GM19397 (cell line): ENCODE measurements at regions not wholly inside any gene's neighbourhood (a gene's known extent, or its start where the extent isn't known, plus 50 kb on each side); places are given as distances from the start of the nearest gene placed in this dataset.
"Not testable (repeated sequence)": the region's sequence is repeated elsewhere in the genome, so short reads cannot be mapped to it uniquely, and the experiment has no call there.

Source experiments
- ATAC-seq: cut with Tn5 transposase; IDR thresholded peaks from one replicate; pipeline ENCODE4 v1.9.1; 2021; ENCODE audit warnings: mild to moderate bottlenecking, moderate library complexity; ENCODE audit not compliant: unreplicated experiment

DNA sequence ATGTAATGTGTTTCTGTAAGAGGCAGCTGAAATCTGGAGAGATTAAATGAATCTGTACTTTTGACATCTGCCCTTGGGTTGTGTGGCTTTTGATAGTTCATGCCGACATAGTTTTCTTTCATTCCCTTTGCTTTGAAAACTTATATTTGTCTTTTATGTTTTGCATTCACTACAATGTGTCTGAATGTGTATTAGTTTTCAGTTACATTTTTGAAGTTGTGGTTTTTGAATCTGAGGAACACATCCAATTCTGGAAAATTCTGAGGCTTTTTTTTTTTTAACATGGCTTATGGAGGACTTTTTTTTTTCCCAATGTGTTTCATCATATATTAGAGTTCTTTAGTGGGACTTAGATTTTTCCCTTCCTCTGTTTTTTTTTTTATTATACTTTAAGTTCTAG is 683.7 kb upstream of the SOX9 start:
- ATAC-seq: no peak

DNA sequence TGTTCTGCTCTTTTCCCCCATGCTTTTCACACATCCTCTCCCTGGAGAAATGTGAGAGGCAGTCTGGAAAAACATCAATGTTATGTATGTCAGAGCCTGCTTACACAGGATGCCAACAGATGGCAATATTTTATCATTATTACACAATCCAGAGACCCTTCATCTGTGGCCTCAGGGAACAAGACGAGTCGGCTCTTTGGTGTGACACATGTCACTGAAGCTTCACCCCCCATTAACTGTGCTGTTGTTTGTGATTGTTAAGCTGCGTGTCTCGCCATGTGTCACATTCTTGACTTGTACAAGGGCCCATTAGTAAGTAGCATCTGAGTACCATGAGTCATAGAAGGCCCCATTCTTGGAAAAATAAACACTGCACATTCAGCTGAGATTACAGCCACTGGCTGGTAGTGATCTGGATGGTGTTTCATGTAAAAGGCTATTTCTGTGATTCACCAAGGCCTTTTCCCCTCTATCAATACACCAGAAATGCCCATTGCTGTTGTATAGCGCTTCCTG is 682.1 kb upstream of the SOX9 start:
- no peak for ATAC-seq

DNA sequence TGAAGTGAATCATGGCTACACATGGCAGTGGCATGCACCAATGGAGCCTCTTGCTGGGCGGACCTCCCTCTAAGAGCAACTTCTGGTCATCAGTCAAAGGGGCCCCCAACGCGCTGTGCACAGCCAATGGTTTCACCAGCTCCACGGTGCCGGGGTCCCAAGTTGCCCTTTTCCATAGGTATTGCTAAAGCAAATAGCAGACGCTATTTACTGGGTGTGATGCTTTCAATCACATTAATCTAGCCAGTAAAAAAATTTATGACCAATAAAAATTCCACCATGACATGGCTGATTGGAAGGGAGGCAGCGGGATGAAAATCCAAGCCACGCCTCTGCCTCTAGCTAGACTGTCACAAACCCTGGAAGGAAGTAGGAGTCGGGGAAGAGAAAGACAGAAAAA is 680.3 kb upstream of the SOX9 start:
- ATAC-seq: no peak

DNA sequence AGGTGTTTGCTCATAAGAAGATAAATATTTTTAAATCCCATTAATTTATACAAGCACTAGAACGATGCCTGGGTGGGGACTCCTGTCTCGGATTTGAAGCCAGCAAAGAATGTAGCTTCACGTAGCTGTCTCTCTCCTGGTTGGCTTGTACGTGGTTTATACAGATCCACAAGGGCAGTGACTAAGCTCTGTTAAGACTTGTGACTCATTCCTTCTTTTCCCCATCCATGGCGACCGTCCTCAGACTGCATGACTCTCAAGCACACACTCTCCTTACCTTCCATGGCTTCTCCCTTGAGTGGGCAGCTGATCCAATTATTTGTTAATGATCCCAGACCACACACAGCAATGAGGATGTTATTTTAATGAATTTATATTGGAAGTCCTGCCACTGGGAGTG is 679.7 kb upstream of the SOX9 start:
- ATAC-seq: no peak

DNA sequence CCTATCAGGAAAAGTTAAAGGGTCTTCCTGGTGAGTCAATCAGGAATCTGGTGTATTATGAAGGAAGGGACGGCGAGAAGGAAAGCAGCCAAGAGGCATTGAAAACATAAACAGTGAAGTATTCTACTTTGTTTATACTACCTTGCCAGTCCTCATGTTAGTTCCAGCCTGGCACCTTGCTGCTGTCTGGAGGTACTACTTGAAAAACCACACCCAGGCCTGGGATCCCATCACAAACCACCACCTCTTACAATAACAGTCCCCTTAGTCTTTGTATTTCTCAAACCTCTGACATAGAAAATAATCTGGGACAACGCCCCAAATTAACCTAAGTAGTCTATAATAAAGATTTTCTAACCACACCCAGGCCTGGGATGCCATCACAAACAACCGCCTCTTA is 676.7 kb upstream of the SOX9 start:
- ATAC-seq: no peak

DNA sequence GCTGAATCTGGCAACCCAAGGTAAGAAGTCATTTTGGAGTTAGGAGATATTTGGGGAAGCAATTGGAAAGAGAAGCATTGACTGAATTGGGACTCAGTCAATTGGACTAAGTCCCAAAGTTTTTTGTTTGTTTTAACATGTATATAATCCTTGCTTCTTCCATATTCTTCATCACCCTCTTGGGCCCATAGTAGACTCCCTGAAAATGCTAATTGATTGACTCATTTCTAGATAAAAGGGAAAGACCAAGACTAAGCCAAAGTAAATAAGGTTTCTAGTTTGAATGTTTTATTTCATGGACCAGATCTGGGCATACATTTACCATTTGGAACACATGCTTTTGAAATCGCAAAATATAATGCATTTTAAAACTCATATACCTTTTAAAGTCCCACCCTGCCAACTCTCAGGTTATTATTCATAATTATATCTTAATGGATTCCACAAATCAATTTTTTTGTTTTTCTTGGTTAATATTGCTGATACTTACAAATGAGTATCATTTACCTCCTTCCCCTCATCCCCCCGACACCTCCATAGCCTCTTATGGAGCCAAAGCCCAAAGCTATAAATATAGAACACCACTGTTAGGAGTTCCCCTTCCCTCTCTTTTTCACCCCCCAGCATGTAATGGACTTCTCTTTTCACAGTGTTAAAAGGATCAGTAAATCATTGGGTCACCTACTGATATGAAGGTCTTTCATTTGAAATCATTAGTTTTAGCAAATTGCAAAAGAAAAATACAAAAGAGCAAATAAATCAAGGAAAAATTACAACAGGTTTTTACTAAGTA is 674.0 kb upstream of the SOX9 start:
- ATAC-seq: no peak

DNA sequence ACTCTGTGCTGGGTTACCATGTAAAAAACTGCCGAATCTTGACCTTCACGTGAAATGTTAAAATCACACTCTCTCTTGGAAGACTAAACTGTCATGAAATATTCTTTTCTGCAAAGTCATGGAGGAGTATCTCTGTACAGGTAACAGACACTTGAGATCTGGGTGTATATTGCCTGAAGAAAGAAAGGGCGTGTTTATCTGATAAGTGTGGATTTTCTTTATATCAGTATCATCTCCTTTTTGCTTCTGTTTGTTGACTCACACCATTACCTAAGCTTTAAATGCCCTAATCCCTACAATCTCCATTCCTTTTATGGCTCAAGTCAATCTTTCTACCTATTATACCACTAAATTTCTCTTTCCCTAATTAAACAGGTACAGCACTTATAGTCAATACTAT is 673.2 kb upstream of the SOX9 start:
- ATAC-seq: no peak

DNA sequence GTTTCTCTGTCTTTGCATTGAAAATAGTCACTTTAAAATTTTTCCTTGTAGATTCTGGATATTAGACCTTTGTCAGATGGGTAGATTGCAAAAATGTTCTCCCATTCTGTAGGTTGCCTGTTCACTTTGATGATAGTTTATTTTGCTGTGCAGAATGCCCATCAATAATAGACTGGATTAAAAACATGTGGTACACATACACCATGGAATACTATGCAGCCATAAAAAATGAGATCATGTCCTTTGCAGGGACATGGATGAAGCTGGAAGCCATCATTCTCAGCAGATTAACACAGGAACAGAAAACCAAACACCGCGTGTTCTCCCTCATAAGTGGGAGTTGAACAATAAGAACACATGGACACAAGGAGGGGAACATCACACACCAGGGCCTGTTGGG is 670.2 kb upstream of the SOX9 start:
- ATAC-seq: not testable (repeated sequence)

DNA sequence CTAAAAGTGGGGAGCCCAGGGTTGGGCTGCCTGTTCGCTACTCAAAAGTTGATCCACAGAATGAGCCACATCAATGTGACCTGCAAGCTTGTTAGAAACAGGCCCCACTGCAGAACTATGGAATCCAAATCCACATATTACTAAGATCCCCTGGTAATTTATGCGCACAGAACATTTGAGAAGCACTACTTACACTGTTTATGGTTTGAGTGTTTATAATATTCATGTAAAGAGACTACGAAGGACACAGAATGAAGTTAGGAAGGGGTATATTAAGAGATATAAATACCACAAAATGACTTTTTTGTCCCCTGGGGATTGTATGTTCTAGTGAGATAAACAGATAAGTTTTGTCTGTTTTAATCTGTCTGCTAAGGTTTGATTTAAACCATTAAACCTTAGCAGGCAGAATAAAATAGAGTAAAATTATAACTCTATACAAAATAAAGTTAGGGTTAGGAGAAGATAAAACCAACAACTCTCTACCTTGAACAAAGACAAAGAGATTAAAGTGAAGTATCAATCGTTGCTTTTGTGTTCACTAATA is 666.9 kb upstream of the SOX9 start:
- no peak for ATAC-seq

DNA sequence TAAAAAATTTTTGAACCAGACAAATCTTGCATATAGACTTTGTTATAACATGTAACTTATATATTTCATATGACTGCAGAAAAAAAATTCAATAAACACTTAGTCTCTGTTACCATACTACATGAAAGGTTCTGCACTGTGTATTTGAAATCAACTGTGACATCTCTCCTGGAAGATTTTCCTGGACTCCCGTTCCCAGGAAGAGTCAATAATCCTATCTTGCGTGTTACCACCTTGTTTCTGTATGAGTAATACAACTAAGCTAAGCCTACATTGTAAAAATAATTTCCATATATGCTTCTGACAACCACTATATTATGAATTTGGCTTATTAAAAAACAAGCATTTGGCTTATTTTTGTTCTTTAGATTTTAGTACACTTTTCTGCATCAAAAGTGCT is 665.6 kb upstream of the SOX9 start:
- ATAC-seq: no peak

DNA sequence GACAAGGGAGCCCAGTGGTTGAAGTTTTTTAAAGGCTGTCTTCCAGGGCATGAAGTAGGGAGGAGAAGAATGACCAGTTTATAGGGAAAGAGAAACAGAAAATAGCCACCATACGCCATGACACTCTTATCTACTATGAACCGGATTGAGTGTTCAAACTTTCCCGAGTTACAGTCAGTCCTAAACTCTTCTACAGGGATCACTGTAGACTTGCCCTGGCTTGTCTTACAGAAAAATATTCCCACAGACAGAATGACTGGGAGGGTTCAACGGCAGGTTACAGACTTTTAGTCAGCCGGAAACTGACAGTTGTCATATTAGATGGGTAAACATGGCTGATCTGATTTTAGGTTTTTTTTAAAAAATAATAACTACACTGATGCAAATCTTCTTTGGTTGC is 662.5 kb upstream of the SOX9 start:
- no peak for ATAC-seq

DNA sequence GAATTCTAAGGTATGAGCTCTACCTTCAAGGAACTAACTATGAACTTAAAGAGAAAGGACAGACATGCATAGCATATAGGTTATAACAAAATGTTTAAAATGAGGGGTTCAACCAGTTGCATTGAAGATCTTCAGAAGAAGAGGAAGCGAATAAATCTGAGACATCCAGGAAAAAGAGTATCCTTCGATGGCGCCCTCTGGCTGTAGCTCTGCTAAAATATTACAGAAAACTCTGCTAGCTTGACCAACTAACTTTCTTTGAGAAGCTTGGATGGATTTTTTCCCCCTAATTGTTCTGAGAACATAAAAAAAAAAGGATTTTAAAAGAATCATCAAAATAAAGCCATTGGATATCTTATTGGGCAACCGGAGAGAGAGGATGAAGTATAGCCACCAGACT is 659.9 kb upstream of the SOX9 start:
- no peak for ATAC-seq

DNA sequence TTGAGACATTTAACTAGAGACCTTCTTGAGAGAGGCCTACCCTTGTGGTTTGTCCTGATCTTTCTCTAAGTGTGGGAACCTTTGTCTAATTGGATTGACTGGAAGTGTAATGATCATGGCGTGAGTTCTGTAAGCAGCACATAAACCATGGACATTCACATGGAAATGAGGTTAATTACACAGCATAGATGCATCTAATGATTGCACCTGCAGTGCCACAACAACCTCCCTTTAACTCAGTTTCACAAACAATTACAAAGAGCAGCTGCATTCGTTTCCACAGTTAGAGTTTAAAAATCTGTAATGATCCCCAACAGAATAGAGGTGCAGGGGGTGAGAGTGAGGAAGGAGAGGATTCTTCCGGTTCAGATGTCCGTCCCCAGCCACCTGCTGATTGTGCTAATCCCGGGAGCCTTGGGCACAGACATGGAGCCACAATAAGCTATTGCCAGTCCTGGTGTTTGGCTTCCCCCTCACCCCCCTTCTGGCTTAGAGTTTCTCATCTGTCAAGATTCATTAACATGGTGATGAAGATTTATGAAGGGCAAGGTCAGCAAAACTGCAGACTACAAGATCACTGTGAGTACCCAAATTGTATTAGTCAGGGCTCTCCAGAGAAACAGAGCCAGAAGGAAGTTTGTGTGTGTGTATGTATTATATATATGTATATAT is 659.2 kb upstream of the SOX9 start:
- no peak for ATAC-seq

DNA sequence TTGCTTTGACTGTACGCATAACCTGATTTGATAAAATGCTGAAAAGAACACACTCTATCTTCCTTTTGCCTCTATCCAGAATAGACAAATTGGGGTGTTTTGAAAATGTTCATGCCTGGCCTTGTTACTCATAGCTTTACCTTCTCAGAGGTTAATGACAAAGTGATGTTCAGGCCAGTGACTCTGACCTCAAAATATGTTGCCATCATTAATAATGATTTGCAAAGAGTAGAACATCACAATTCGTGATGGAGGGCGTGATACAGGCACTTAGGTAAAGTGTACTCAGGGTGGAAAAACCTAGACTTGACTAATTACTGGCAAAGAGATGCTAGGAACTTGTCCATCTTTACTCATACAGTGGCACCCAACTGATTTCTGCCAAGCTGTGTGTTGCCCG is 656.6 kb upstream of the SOX9 start:
- no peak for ATAC-seq

DNA sequence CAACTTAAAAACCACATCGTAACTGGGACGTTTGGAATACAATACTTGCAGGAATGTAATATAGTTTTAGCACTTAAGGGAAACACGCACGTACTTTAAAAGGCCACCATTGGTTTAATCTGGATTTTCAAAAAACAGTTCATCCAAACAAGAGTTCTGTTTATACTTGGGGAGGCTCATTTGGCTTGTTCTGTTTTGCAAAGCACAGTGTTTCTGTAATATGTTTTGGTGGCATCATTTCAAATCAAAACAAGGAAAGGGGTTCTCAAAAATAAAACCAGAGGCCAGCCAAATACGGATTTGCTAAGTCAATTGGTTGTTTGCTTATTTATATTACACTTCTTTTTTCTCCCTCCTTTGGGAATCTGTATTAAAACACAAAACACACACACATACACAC is 656.1 kb upstream of the SOX9 start:
- ATAC-seq: no peak

DNA sequence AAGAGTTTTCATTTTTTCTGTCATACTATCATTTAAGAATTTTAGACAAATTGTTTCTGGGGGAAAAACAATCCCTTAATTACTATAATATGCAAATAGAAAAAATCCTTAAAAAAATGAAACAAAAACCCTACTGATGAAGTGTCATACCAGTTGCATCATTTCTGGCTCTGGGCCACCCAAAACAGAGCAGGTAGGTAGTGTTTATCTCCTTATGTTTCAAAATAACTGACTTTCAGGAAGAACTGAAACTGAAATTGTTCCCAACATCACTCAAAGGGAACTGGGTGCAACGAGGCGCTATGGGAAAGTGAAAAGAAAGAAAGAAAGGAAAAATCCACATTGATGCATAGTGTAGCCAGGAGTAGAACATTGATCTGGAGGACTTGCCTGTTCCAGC is 653.1 kb upstream of the SOX9 start:
- ATAC-seq: no peak

DNA sequence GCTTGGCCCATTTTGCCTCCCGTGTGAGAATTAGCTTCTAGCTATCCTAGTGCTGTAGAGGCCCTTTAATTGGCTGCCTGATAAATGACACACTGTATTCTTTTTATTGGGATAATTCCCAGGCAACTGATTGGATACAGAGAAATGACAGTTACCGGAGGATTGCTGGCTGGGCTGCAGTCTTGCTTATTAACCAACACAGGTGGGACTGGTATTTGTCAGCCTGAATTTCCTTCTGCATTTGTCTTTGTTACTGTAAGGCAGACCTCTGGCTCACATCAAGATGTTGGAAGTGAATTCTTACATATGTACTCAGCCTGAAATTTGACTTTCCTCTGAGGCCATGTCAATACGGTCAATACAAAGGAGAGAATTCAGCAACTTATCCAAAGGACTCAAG is 650.8 kb upstream of the SOX9 start:
- ATAC-seq: no peak

DNA sequence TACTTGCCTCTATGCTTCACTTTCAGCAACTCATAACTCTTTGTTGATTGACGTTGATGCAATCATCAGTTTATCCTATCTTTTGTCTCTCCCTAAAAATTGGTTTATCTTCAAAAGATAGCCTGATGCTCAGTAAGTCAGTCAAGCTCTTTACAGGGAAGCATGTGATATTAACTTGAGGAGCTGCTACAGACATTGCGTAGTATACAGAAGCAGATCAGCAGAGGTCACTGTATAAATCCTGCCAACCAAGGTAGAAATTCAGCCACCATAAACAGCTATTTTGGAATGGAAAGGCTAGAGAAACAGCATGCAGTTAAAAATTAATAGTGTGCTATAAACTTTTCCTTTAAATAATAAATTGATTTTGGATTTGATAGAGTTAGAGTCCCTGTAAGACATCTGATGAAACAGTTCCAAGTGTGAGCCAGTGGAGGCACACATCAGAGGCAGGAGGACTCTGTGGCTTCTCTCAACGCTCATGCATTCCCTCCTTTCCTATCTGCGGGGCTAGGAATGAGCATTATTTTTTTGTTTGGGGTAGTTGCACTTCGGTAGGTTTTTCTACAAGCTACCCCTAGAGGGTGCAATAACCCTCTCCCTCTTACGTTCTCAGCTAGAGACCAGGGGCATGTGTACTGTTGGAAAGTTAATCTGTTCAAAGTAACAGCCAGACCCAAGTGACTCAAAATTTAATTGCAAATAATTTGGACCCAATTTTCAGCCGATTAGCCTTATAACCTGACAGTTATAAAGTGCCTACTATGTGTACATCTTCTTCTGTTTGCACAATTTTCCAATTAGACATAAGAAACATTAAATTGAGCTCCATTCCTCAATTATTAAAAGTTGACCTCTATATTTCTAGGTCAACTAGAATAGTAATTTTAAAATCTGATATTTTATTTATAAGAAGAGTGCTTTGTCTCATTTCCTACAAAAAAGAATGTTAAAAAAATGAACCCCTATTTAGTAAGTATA is 647.7 kb upstream of the SOX9 start:
- ATAC-seq: no peak

DNA sequence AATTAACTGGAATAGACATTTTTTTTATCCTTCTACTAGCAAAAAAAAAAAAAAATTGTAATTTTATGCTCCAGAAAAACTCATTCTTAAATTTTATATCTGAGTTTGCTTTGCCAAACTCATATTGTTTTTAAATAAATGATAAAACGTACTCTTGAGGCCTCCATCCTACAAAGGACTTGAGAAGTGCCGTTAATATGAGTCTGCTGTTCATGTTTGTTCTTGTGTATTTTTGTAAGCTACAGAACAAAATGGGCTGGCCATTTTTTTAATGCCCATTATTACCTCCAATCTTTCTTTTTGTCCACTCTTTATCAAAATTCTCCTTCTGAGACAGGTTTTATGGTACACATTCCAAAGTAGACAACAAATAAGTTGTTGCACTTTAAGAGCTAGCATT is 643.5 kb upstream of the SOX9 start:
- no peak for ATAC-seq

DNA sequence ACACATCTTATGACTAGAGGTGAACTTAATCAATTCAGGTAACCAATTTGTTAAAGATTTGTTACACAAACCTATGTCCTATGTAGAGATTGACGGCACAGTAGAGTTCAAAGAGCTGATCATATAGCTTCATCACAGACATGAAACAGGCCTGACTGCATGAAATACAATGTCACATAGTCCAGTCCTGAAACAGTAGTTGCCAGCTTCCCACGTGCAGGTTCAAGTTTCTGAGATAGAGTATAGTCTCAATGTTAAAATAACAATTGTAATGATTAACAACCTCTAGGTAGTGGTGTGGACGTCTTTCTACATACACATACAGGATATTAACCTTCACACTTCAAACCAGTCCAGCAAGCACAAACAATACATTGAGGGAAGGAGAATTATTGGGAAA is 640.7 kb upstream of the SOX9 start:
- ATAC-seq: no peak

DNA sequence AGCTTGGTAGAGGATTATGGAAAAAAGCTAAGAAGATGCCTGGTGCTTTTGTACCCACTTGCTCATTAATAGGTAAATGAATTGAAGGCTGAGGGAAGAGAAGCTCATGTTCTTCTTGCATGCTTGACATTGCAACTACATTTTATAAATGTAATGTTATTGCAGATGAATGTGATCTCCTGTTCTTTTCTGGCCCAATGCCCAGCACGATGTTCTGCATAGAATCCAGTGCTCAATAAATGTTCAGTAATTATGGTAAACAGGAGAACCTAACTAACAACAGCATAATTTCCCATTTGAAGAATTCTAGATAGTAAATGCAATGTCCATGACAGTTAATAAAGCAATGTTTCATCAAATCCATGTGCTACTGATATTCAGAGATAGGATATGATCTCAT is 638.2 kb upstream of the SOX9 start:
- ATAC-seq: no peak
